Neuronal stem cell (in vitro differentiated cells): ENCODE measurements at regions not wholly inside any gene's neighbourhood (a gene's known extent, or its start where the extent isn't known, plus 50 kb on each side); places are given as distances from the start of the nearest gene placed in this dataset.

Experiments
- DNase-seq: peaks from one replicate; pipeline ENCODE4 v3.0.0-alpha.2; 2013; ENCODE audit warnings: low spot score
- H2AFZ ChIP-seq: one replicate; pipeline ENCODE4 v1.6.1; 2013; ENCODE audit warnings: mild to moderate bottlenecking, low read length, inconsistent platforms
- H2AK5ac ChIP-seq: 2 replicates; pipeline ENCODE4 v1.6.1; 2013; ENCODE audit warnings: low read depth, mild to moderate bottlenecking, inconsistent platforms, low read length, moderate library complexity, mixed read lengths
- H2BK120ac ChIP-seq: 2 replicates; pipeline ENCODE4 v1.6.1; 2013; ENCODE audit warnings: low read depth, mild to moderate bottlenecking, inconsistent platforms, low read length, moderate library complexity, mixed read lengths
- H2BK12ac ChIP-seq: one replicate; pipeline ENCODE4 v1.6.1; 2013; ENCODE audit warnings: low read length, inconsistent platforms
- H2BK15ac ChIP-seq: 2 replicates; pipeline ENCODE4 v1.6.1; 2013; ENCODE audit warnings: mild to moderate bottlenecking, low read length, inconsistent platforms, mixed read lengths
- H2BK5ac ChIP-seq: one replicate; pipeline ENCODE4 v1.6.1; 2013; ENCODE audit warnings: inconsistent platforms, mild to moderate bottlenecking, low read length, moderate library complexity
- H3K14ac ChIP-seq: one replicate; pipeline ENCODE4 v1.6.1; 2013; ENCODE audit warnings: low read length, inconsistent platforms
- H3K18ac ChIP-seq: 2 replicates; pipeline ENCODE4 v1.6.1; 2013; ENCODE audit warnings: low read length, inconsistent platforms
- H3K23ac ChIP-seq: 2 replicates; pipeline ENCODE4 v1.6.1; 2013; ENCODE audit warnings: low read depth, mild to moderate bottlenecking, mixed read lengths, low read length, inconsistent platforms; ENCODE audit not compliant: poor library complexity
- H3K27ac ChIP-seq: replicated peaks from 3 replicates; pipeline ENCODE4 v1.5.1; 2013; ENCODE audit warnings: low read length, inconsistent platforms
- H3K27me3 ChIP-seq, 3 experiments: 2 replicates each; pipeline ENCODE4 v1.6.1; 2013; ENCODE audit warnings: low read length in 3 of 3, mild to moderate bottlenecking in 2 of 3, inconsistent platforms in 1 of 3, low read depth in 1 of 3, mixed read lengths in 1 of 3, moderate library complexity in 1 of 3; ENCODE audit not compliant: control insufficient read depth in 3 of 3, insufficient read depth in 3 of 3
- H3K36me3 ChIP-seq, 2 donors: replicated peaks in 1 of 2; 2 replicates each; pipeline ENCODE4 v1.6.1; 2013; ENCODE audit warnings: low read length in 2 of 2; ENCODE audit not compliant: control insufficient read depth in 2 of 2, insufficient read depth in 2 of 2
- H3K4ac ChIP-seq: 2 replicates; pipeline ENCODE4 v1.6.1; 2013; ENCODE audit warnings: inconsistent platforms, mild to moderate bottlenecking, low read length, moderate library complexity
- H3K4me1 ChIP-seq, 2 donors: 1 replicate in 1 of 2; 2 replicates in 1 of 2; pipeline ENCODE4 v1.6.1; 2013; ENCODE audit warnings: low read length in 2 of 2, low read depth in 1 of 2; ENCODE audit not compliant: control insufficient read depth in 2 of 2, insufficient read depth in 1 of 2
- H3K4me2 ChIP-seq: one replicate; pipeline ENCODE4 v1.6.1; 2013; ENCODE audit warnings: mild to moderate bottlenecking, low read length, inconsistent platforms; ENCODE audit not compliant: insufficient read depth, poor library complexity, severe bottlenecking
- H3K4me3 ChIP-seq, 2 donors: 2 replicates each; pipeline ENCODE4 v1.5.1; 2013; ENCODE audit warnings: low read length in 2 of 2, mild to moderate bottlenecking in 2 of 2, inconsistent platforms in 1 of 2, moderate library complexity in 1 of 2
- H3K79me1 ChIP-seq: one replicate; pipeline ENCODE4 v1.6.1; 2013; ENCODE audit warnings: low read depth, mild to moderate bottlenecking, inconsistent platforms, low read length, moderate library complexity
- H3K9ac ChIP-seq: one replicate; pipeline ENCODE4 v1.6.1; 2013; ENCODE audit warnings: mild to moderate bottlenecking, low read depth, low read length, inconsistent platforms; ENCODE audit not compliant: poor library complexity
- H3K9me3 ChIP-seq, 2 donors: replicated peaks in 1 of 2; 2 replicates each; pipeline versions ENCODE3 to v1.6.1; 2013; ENCODE audit warnings: low read length in 2 of 2, mild to moderate bottlenecking in 2 of 2, inconsistent platforms in 1 of 2, low read depth in 1 of 2, mixed read lengths in 1 of 2, moderate library complexity in 1 of 2; ENCODE audit not compliant: control insufficient read depth in 2 of 2, insufficient read depth in 1 of 2
- H4K8ac ChIP-seq: one replicate; pipeline ENCODE4 v1.6.1; 2013; ENCODE audit warnings: low read depth, mild to moderate bottlenecking, inconsistent platforms, low read length, moderate library complexity
- H4K91ac ChIP-seq: one replicate; pipeline ENCODE4 v1.6.1; 2013; ENCODE audit warnings: low read length, low read depth, mild to moderate bottlenecking, inconsistent platforms; ENCODE audit not compliant: poor library complexity
- WGBS, 2 donors: extraction: QIAGEN DNeasy Blood & Tissue Kit; methylation state at CpG; one replicate each; pipeline ENCODE4 v1.1.7; 2013; ENCODE audit warnings: missing lambda C conversion rate in 2 of 2, mixed read lengths in 1 of 2; ENCODE audit not compliant: insufficient read length in 2 of 2, insufficient replicate concordance in 1 of 2; ENCODE audit errors: extremely low coverage in 2 of 2; 5-methylcytosine and 5-hydroxymethylcytosine counted together

GRCh38 chr11:133681901-133682300 is 149.6 kb upstream of the OPCML start:
- no peak overlapping the region for H2BK5ac ChIP-seq
- WGBS, 2 donors = no CpG with 5 or more reads among the region's 6 CpGs
- no peaks in the 10 kb centered on the region for H3K9me3 ChIP-seq
- no peak overlapping the region for H3K9ac ChIP-seq
- no peak overlapping the region for H3K4ac ChIP-seq
- H3K23ac ChIP-seq = no peak overlapping the region
- H2AK5ac ChIP-seq = no peak overlapping the region
- H3K36me3 ChIP-seq = no peaks in the 10 kb centered on the region
- H3K4me3 ChIP-seq = no peak overlapping the region
- H3K4me2 ChIP-seq = no peak overlapping the region
- H2BK15ac ChIP-seq = no peak overlapping the region
- no peaks in the 10 kb centered on the region for H3K79me1 ChIP-seq
- no peak overlapping the region for H3K14ac ChIP-seq
- no peak overlapping the region for H2BK12ac ChIP-seq
- H4K91ac ChIP-seq = no peak overlapping the region
- no peak overlapping the region for H3K18ac ChIP-seq
- H3K27me3 ChIP-seq = peaks cover 0 to 3% (median 0%) of the 10 kb centered on the region in 3 experiments
- H2BK120ac ChIP-seq = no peak overlapping the region
- H3K27ac ChIP-seq = no peak overlapping the region
- DNase-seq = no peak
- H4K8ac ChIP-seq = no peak overlapping the region
- peaks cover 0 to 2% of the 10 kb centered on the region in 2 donors for H3K4me1 ChIP-seq
- no peak overlapping the region for H2AFZ ChIP-seq

- Histone ChIP-seq H3K79me1 (no peaks in the 10 kb centered on the region), H3K9me3 (no peaks in the 10 kb centered on the region), H2AFZ (no peak overlapping the region), H3K4me1 (peaks cover 0 to 2% of the 10 kb centered on the region in 2 donors), H3K4me3 (no peak overlapping the region), H2BK15ac (no peak overlapping the region), H3K9ac (no peak overlapping the region), H4K8ac (no peak overlapping the region), H3K4ac (no peak overlapping the region), H3K27ac (no peak overlapping the region), H2BK120ac (no peak overlapping the region), H3K18ac (no peak overlapping the region), H2BK12ac (no peak overlapping the region), H3K4me2 (no peak overlapping the region), H3K14ac (no peak overlapping the region), H3K23ac (no peak overlapping the region), H3K36me3 (no peaks in the 10 kb centered on the region), H2BK5ac (no peak overlapping the region), H3K27me3 (peaks cover 0 to 3% (median 0%) of the 10 kb centered on the region in 3 experiments), H4K91ac (no peak overlapping the region), H2AK5ac (no peak overlapping the region)
- no CpG with 5 or more reads among the region's 5 CpGs for WGBS, 2 donors
- no peak for DNase-seq
Observed at GRCh38 chr11:133679896-133680295, 147.6 kb upstream of the OPCML start.

GRCh38 chr11:133678191-133678590 is 145.9 kb upstream of the OPCML start:
- Histone ChIP-seq H3K14ac (no peak overlapping the region), H3K4me2 (no peak overlapping the region), H3K27ac (no peak overlapping the region), H3K9ac (no peak overlapping the region), H2BK120ac (no peak overlapping the region), H2BK5ac (no peak overlapping the region), H3K23ac (no peak overlapping the region), H3K4me1 (peaks cover 0 to 2% of the 10 kb centered on the region in 2 donors), H3K9me3 (no peaks in the 10 kb centered on the region), H3K79me1 (no peaks in the 10 kb centered on the region), H2AFZ (no peak overlapping the region), H3K27me3 (peaks cover 0 to 3% (median 0%) of the 10 kb centered on the region in 3 experiments), H4K91ac (no peak overlapping the region), H2AK5ac (no peak overlapping the region), H3K4me3 (no peak overlapping the region), H4K8ac (no peak overlapping the region), H2BK12ac (no peak overlapping the region), H3K18ac (no peak overlapping the region), H3K4ac (no peak overlapping the region), H3K36me3 (no peaks in the 10 kb centered on the region), H2BK15ac (no peak overlapping the region)
- no CpG with 5 or more reads among the region's 2 CpGs for WGBS, 2 donors
- no peak for DNase-seq

GRCh38 chr11:133677387-133677786 is 145.1 kb upstream of the OPCML start:
- no peak overlapping the region for H2BK12ac ChIP-seq
- H4K8ac ChIP-seq = no peak overlapping the region
- no peak overlapping the region for H2BK15ac ChIP-seq
- H2BK5ac ChIP-seq = no peak overlapping the region
- no peak overlapping the region for H3K4ac ChIP-seq
- H2AFZ ChIP-seq = no peak overlapping the region
- H3K9ac ChIP-seq = no peak overlapping the region
- no peak for DNase-seq
- H2AK5ac ChIP-seq = no peak overlapping the region
- no peaks in the 10 kb centered on the region for H3K79me1 ChIP-seq
- H3K4me3 ChIP-seq = no peak overlapping the region
- peaks cover 0 to 2% of the 10 kb centered on the region in 2 donors for H3K4me1 ChIP-seq
- H3K23ac ChIP-seq = no peak overlapping the region
- H3K36me3 ChIP-seq = no peaks in the 10 kb centered on the region
- H3K4me2 ChIP-seq = no peak overlapping the region
- H2BK120ac ChIP-seq = no peak overlapping the region
- no peak overlapping the region for H4K91ac ChIP-seq
- WGBS, 2 donors = no CpG with 5 or more reads among the region's 3 CpGs
- H3K27ac ChIP-seq = no peak overlapping the region
- no peaks in the 10 kb centered on the region for H3K9me3 ChIP-seq
- no peak overlapping the region for H3K14ac ChIP-seq
- H3K27me3 ChIP-seq = peaks cover 0 to 3% (median 0%) of the 10 kb centered on the region in 3 experiments
- H3K18ac ChIP-seq = no peak overlapping the region
